GM12878 (cell line): ENCODE measurements at regions not wholly inside any gene's neighbourhood (a gene's known extent, or its start where the extent isn't known, plus 50 kb on each side); places are given as distances from the start of the nearest gene placed in this dataset.

ENCODE experiments used
- ATF7 ChIP-seq: fragments of 450-650 bp; IDR thresholded peaks from 2 replicates; pipeline ENCODE4 v1.6.1; 2016; ENCODE audit warnings: low read depth, mild to moderate bottlenecking
- BCLAF1 ChIP-seq: fragments of 450-650 bp; IDR thresholded peaks from 2 replicates; pipeline ENCODE4 v1.6.1; 2017; ENCODE audit warnings: antibody characterized with exemption, mild to moderate bottlenecking, moderate library complexity
- CEBPZ ChIP-seq: fragments of 150-350 bp; IDR thresholded peaks from 2 replicates; pipeline ENCODE4 v1.6.1; 2016; ENCODE audit warnings: low read depth, low read length
- CHD2 ChIP-seq: IDR thresholded peaks from 2 replicates; pipeline ENCODE4 v1.6.1; 2011; ENCODE audit warnings: low read depth, low read length, improper control_type of control experiment, borderline replicate concordance
- ESRRA ChIP-seq: IDR thresholded peaks from 2 replicates; pipeline ENCODE4 v1.6.1; 2012; ENCODE audit warnings: mild to moderate bottlenecking, low read length, improper control_type of control experiment
- EZH2 ChIP-seq: IDR thresholded peaks from 2 replicates; pipeline ENCODE4 v1.6.1; 2012; ENCODE audit warnings: low read depth, mild to moderate bottlenecking, control low read depth, inconsistent platforms, low read length, borderline replicate concordance; ENCODE audit not compliant: control insufficient read depth
- MEF2A ChIP-seq: IDR thresholded peaks from 2 replicates; pipeline ENCODE4 v1.6.1; 2011; ENCODE audit warnings: low read depth, mild to moderate bottlenecking, low read length, moderate library complexity; ENCODE audit not compliant: insufficient read depth
- POLR2A ChIP-seq: IDR thresholded peaks from 2 replicates; pipeline ENCODE4 v1.6.1; 2011; ENCODE audit warnings: low read depth, mild to moderate bottlenecking, low read length
- POLR2AphosphoS5 ChIP-seq: IDR thresholded peaks from 2 replicates; pipeline ENCODE4 v1.6.1; 2011; ENCODE audit warnings: mild to moderate bottlenecking, low read length, inconsistent platforms
- RCOR1 ChIP-seq: conservative IDR thresholded peaks from 2 replicates; pipeline ENCODE4 v1.6.1; 2012; ENCODE audit warnings: low read depth, low read length, improper control_type of control experiment
- RFX5 ChIP-seq: IDR thresholded peaks from 2 replicates; pipeline ENCODE4 v1.6.1; 2011; ENCODE audit warnings: low read depth, low read length, improper control_type of control experiment
- TAF1 ChIP-seq: IDR thresholded peaks from 2 replicates; pipeline ENCODE4 v1.6.1; 2011; ENCODE audit warnings: mild to moderate bottlenecking, low read depth, low read length, borderline replicate concordance
- ZBED1 ChIP-seq: IDR thresholded peaks from 2 replicates; pipeline ENCODE4 v1.6.1; 2016; ENCODE audit warnings: borderline replicate concordance
- TF ChIP-seq, protein P1 (sequence below), 3 experiments: IDR thresholded peaks in 2 of 3; conservative IDR thresholded peaks in 1 of 3; 2 replicates each; pipeline ENCODE4 v1.5.1; 2011; ENCODE audit warnings: low read depth in 3 of 3, low read length in 3 of 3, mild to moderate bottlenecking in 3 of 3, control low read depth in 2 of 3, moderate library complexity in 2 of 3, inconsistent platforms in 1 of 3, mixed read lengths in 1 of 3; ENCODE audit not compliant: control insufficient read depth in 2 of 3, insufficient read depth in 1 of 3; ENCODE audit errors: extremely low read depth in 1 of 3

DNA sequence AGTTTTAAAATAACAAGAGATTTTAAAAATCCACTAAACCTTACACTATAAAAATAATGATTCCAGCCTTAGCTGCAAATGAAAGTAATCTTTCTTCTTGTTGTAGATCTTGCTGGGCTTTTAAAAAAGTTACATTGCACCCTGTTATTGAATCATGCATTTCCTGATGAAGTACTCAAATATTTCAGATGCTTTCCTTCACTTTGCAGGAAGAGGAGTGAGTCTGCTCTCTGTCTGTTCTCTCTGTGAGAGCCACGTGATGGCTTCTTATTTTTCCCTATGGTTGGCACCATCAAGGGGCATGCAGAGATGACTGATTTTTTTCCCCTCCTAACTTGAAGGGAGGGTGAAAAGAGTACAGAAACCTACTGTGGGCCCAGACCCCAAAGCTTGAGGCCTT, 262.7 kb downstream of the ATP23 start:
- TF ChIP-seq POLR2AphosphoS5 (no peak), MEF2A (no peak), EZH2 (no peak), POLR2A (no peak), ATF7 (no peak), RFX5 (no peak), CEBPZ (no peak), RCOR1 (no peak), CHD2 (no peak), ESRRA (no peak), BCLAF1 (no peak), TAF1 (no peak), ZBED1 (no peak)
- TF ChIP-seq, protein P1, sequence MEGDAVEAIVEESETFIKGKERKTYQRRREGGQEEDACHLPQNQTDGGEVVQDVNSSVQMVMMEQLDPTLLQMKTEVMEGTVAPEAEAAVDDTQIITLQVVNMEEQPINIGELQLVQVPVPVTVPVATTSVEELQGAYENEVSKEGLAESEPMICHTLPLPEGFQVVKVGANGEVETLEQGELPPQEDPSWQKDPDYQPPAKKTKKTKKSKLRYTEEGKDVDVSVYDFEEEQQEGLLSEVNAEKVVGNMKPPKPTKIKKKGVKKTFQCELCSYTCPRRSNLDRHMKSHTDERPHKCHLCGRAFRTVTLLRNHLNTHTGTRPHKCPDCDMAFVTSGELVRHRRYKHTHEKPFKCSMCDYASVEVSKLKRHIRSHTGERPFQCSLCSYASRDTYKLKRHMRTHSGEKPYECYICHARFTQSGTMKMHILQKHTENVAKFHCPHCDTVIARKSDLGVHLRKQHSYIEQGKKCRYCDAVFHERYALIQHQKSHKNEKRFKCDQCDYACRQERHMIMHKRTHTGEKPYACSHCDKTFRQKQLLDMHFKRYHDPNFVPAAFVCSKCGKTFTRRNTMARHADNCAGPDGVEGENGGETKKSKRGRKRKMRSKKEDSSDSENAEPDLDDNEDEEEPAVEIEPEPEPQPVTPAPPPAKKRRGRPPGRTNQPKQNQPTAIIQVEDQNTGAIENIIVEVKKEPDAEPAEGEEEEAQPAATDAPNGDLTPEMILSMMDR (IDR thresholded peaks at IDR 0.05 in 2 of 3, conservative IDR thresholded peaks at IDR 0.05 in 1 of 3; ENCODE audit: control insufficient read depth in 2 of 3, extremely low read depth in 1 of 3, insufficient read depth in 1 of 3, low read depth in 3 of 3, low read length in 3 of 3), result no peak
